ENCODE measurements at regions not wholly inside any gene's neighbourhood (a gene's known extent, or its start where the extent isn't known, plus 50 kb on each side); places are given as distances from the start of the nearest gene placed in this dataset.
"Not testable (repeated sequence)": the region's sequence is repeated elsewhere in the genome, so short reads cannot be mapped to it uniquely, and the experiment has no call there.

- no peak for DNase-seq (ENCODE audit: low spot score)
These were observed 107.4 kb upstream of the FOXB1 start for GRCh38 chr15:59896663-59897074.

- no peak for DNase-seq (ENCODE audit: low spot score)
These were observed 109.3 kb upstream of the FOXB1 start for GRCh38 chr15:59894835-59895234.

DNA sequence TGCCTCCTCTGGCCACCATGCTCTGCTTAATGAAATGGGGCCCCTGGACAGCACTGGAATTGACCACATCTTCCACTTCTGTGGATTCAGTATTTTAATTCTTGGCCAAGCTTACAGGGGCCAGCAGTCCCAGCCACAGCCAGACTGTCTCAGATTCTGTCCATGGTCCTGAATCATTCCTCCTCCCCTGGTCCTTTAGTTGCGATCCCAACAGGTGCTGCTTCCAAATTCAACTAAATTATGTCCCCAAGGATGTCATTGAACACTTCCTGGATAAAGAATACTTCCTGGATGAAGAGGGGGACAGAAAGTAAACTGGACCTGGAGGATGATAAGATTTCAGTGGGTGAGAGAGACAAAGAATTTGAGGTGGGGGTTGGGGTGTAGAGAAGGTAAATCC is 111.1 kb upstream of the FOXB1 start:
- peak; percentile 1 for DNase-seq (ENCODE audit: low spot score)

GRCh38 chr15:59887870-59888269 is 116.2 kb upstream of the FOXB1 start:
- not testable (repeated sequence) for DNase-seq (ENCODE audit: low spot score)

GRCh38 chr15:59887211-59887610 is 116.9 kb upstream of the FOXB1 start:
- DNase-seq (ENCODE audit: low spot score): no peak

- no peak for DNase-seq (ENCODE audit: low spot score)
These were observed 117.7 kb upstream of the FOXB1 start for GRCh38 chr15:59886441-59886840.

- peak; percentile 51 for DNase-seq (ENCODE audit: low spot score)
These were observed 118.3 kb upstream of the FOXB1 start for GRCh38 chr15:59885832-59886231.

DNA sequence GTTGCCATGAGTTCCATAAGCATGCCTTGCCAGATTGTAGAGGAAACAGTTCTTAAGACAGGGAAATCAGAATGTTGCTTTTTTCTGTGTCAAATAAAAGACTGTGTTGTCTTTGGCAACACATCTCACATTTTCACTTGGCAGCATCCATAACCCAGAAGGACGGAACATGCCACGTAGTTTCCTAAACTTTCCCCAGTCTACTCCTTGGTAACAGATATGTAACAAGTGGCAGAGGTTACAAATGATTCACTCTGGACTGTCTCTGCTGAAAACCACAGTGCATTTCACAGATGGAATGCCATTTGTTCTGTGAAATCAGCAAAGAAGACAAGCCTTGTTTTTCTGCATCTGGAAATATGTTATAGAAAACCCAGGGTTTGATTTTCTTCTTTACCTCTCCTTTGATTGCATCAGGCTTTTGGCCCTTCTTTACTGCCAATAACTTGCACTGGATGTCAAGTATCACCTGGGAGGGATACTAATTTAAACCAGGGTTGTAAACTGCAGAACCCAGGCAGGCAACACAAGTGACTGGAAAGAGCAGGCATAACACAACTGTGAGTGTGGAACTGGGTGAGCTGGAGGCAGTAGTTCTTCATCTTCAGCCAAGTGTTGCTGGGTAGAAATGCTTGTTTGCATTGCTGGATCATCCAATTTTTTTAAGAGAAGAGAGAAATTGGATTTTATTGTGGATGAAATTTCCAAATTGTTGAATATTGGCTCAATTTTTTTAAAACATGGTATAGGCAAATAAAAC is 124.4 kb upstream of the FOXB1 start:
- no peak for DNase-seq (ENCODE audit: low spot score)

DNA sequence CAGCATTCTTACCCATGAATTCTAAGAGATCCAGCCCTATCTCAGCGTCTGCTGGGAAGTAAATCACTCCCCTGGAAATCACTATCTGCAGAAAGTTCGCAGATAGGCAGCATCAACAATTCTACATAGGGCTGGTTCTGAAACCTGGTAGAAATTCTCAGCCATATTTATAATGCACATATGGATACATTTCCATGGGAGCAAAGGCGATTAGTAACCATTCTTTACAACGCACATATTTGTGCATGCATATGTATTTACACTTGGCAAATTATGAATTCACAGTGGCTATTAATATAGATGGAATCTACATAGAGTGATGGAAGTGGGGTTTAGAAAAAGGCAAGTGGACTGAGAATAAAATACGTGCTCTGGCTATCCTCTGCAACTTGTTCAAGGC is 128.0 kb upstream of the FOXB1 start:
- DNase-seq (ENCODE audit: low spot score): no peak

- no peak for DNase-seq (ENCODE audit: low spot score)
These were observed 130.4 kb upstream of the FOXB1 start for GRCh38 chr15:59873644-59874272.

- DNase-seq (ENCODE audit: low spot score): no peak
These were observed 136.8 kb upstream of the FOXB1 start for GRCh38 chr15:59867086-59867855.

DNA sequence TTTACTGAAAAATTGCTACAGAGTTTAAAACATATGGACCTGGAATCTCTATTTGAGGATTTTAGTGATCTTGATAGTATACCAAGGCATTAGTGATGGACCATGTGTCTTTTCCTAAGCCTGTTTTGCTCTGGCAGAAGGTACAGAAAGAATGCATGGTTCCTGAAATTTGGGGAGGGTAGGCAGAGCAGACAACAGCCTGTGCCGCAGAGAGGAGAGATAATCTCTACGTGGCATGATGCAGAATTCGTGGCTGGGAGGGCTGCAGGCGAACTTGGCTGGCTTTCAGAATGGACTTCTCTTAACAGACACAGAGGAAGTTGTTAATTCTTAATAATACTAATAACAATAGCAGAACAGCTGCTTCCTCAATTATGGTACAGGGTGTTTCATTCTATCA is 137.5 kb upstream of the FOXB1 start:
- DNase-seq (ENCODE audit: low spot score): no peak

DNA sequence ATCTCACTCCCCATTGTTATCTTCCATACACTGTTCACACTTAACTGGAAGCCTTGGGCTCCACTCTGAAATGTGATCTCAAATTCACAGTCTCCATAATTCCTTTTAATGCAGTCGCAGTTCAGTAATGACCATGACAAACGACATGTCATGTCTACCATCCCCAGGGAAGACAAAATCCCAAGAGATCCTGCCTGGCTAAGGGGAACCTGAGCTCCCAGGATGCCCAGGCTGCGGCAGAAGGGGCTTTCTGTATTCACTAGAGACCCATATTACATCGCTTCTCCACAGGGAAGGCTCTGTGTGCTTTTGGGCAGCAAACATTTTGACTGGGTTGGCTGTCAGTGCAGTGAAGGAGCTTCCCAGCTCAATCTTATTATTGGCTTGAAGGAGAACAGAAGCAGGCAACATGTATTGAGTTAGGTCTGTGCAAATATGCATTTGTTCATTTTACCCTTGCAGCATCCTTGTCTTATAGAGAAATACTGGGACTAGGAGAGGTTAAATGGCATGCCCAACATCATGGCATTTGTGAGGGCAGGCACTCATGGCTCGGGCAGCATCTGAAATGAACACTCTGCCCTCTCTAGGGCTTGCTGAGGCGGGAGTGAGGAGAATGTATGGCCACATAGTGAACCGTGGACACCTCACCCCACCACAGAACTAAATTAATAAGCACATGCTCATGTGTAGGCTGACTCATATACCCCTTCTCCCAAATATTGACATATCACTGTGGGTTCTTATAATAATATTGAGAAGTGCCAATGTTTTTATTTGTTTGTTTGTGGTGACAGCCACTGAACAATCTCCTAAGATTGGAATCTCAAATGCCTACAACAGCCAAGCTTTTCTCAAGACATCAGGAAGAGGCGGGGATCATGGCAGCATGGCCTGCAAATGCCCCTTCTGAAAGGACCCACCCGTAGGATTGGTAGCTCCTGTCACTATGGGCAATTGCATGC is 141.6 kb upstream of the FOXB1 start:
- no peak for DNase-seq (ENCODE audit: low spot score)

DNA sequence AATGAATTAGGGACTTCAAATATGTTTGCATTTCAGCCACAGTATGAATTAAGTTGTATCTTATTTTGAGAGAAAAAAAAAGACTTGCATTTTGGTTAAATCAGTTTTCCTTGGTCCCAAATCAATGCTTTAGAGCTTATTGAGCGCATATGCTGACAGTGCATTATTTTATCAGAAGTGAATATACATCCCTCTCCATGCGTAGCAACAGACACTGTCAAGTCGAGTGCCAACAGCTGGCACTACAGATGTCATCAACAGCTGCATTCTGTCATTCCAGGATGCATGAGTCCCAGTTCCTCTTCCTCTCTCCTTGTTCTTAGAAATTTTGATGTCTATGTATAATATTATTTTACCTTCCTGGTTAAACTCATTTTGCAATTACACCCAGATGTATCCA is 156.1 kb upstream of the FOXB1 start:
- DNase-seq (ENCODE audit: low spot score): no peak

DNA sequence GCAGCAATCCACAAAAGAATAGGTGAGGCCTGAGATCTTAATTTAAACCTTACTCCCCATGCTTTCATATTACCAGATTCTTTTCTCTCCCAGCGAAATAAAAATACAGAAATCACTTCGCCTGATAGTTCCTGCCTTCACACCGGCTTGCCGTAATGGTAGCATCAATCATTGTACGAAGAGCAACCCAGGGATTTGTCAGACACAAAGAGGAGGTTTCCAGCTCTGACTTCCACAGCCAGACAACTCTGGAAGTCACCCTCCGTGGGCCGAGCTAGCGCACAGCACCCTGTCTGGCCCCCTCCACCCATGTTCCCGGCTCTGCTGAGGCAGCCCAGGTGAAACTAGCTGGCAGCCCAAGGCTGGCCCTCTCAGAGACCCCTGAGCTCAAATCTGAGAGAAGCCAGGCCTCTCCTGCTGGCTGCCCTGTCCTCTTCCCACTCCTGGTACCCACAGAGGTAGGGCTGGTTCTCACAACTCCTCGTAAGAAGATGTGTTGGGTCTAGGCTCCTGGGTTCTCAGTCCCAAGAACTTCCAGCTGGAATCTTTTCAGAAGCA is 156.9 kb upstream of the BNIP2 start:
- DNase-seq (ENCODE audit: low spot score): no peak

GRCh38 chr15:59843609-59844008 is 154.5 kb upstream of the BNIP2 start:
- DNase-seq (ENCODE audit: low spot score): no peak

- DNase-seq (ENCODE audit: low spot score): no peak
These were observed 151.9 kb upstream of the BNIP2 start for GRCh38 chr15:59841036-59841435.

- DNase-seq (ENCODE audit: low spot score): no peak
These were observed 150.8 kb upstream of the BNIP2 start for GRCh38 chr15:59839906-59840305.

GRCh38 chr15:59838900-59839299 is 149.8 kb upstream of the BNIP2 start:
- no peak for DNase-seq (ENCODE audit: low spot score)

DNA sequence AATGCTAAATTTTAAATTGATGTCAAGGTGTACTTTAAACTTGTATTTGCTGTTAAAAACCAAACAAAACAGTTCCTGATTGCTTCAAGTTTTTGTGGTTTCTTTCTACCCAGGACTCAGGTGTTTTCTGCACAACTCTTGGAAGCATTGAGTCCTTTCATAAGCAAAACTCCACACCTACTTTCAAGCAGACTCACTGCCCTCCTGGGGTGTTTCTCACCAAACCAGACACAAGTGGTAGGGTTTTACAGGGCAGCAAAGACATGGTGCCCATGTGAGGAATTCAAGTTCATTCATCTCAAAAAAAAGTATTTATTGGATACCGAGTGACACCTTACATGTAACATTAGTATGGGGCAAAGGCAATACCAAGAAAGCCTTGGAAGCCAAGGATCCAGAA is 146.7 kb upstream of the BNIP2 start:
- DNase-seq (ENCODE audit: low spot score): no peak

DNA sequence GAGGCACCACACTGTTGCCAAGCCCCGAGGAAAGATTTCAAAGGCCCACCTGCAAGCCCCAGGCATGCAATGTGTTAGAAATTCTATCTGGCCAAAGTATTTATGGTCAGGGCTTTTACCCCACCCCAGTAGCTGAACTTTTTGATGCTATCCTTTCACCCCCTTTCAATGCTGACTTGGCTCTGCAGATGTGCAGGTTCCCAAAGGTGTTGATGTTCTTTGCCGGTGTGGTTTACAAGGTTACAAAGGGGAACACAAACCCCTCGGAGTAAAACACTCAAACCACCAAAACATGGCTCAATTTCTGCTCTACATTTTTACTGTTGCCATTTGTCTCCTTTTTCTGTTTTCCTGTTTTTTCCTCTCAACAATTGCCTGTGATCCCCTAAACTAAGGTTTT is 145.4 kb upstream of the BNIP2 start:
- DNase-seq (ENCODE audit: low spot score): no peak

GRCh38 chr15:59833366-59833765 is 144.2 kb upstream of the BNIP2 start:
- no peak for DNase-seq (ENCODE audit: low spot score)

Measured in COLO829 (cell line).